ENCODE measurements at regions not wholly inside any gene's neighbourhood (a gene's known extent, or its start where the extent isn't known, plus 50 kb on each side); places are given as distances from the start of the nearest gene placed in this dataset.

GRCh38 chr2:180158961-180159360 lies 151.9 kb upstream of the CWC22 start:
- TF ChIP-seq POLR2A (IDR thresholded peaks at IDR 0.05) = no peak
- TF ChIP-seq CTCF (IDR thresholded peaks at IDR 0.05 in 8 of 11, conservative IDR thresholded peaks at IDR 0.05 in 3 of 11) = no peak

All from spleen (tissue), 7 donors.